Endothelial cell of hepatic sinusoid (primary cell): ENCODE measurements at regions not wholly inside any gene's neighbourhood (a gene's known extent, or its start where the extent isn't known, plus 50 kb on each side); places are given as distances from the start of the nearest gene placed in this dataset.

Experiments used
- in situ Hi-C: cut with HindIII; loops from 2 replicates; pipeline ENCODE4 v1.10.0; 2017; ENCODE audit warnings: low sequenced_read_pairs

DNA sequence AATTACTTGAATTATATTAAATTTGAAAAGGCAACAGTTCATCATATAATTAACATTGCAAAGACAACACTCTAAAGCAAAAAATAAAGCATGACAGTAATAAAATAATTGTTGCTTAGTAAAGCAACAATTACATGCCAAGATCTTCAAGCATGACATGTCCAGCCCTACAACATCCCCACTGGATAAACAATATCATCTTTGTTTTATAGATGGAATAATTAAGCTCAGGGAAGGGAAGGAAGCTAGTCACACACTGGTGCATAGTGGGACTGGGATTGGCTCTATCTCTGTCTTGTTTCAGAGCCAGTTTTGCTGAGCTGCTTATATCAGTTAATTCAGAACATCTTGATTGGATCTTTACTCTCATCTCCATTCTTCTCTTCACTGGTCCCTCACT lies 49.9 kb upstream of the PARD3B start:
- in situ Hi-C loops, result no loop called here
